ENCODE measurements at regions not wholly inside any gene's neighbourhood (a gene's known extent, or its start where the extent isn't known, plus 50 kb on each side); places are given as distances from the start of the nearest gene placed in this dataset.

GRCh38 chr3:117128872-117129271 is 419.3 kb downstream of the TUSC7 start:
- TF ChIP-seq CTCF (IDR thresholded peaks at IDR 0.05; ENCODE audit: low read depth, low read length), result no peak
- H3K4me3 ChIP-seq (ENCODE audit: low read depth, low read length), result no peak overlapping the region

GRCh38 chr3:117129516-117129915 is 419.9 kb downstream of the TUSC7 start:
- no peak for TF ChIP-seq CTCF (IDR thresholded peaks at IDR 0.05; ENCODE audit: low read depth, low read length)
- H3K4me3 ChIP-seq (ENCODE audit: low read depth, low read length), result no peak overlapping the region

GRCh38 chr3:117130222-117130621 is 420.6 kb downstream of the TUSC7 start:
- TF ChIP-seq CTCF (IDR thresholded peaks at IDR 0.05; ENCODE audit: low read depth, low read length), result no peak
- no peak overlapping the region for H3K4me3 ChIP-seq (ENCODE audit: low read depth, low read length)

- no peak for TF ChIP-seq CTCF (IDR thresholded peaks at IDR 0.05; ENCODE audit: low read depth, low read length)
- H3K4me3 ChIP-seq (ENCODE audit: low read depth, low read length), result no peak overlapping the region
Measured at GRCh38 chr3:117131259-117131658, 421.7 kb downstream of the TUSC7 start.

- no peak for TF ChIP-seq CTCF (IDR thresholded peaks at IDR 0.05; ENCODE audit: low read depth, low read length)
- no peak overlapping the region for H3K4me3 ChIP-seq (ENCODE audit: low read depth, low read length)
Measured at GRCh38 chr3:117133066-117133465, 423.5 kb downstream of the TUSC7 start.

GRCh38 chr3:117135207-117135606 is 425.6 kb downstream of the TUSC7 start:
- H3K4me3 ChIP-seq (ENCODE audit: low read depth, low read length), result no peak overlapping the region
- no peak for TF ChIP-seq CTCF (IDR thresholded peaks at IDR 0.05; ENCODE audit: low read depth, low read length)

- TF ChIP-seq CTCF (IDR thresholded peaks at IDR 0.05; ENCODE audit: low read depth, low read length), result no peak
- no peak overlapping the region for H3K4me3 ChIP-seq (ENCODE audit: low read depth, low read length)
Measured at GRCh38 chr3:117136003-117136402, 426.4 kb downstream of the TUSC7 start.

Measured in WI38 (cell line).